Lung (tissue), 11 donors: ENCODE measurements at regions not wholly inside any gene's neighbourhood (a gene's known extent, or its start where the extent isn't known, plus 50 kb on each side); places are given as distances from the start of the nearest gene placed in this dataset.

ENCODE experiments used
- ATAC-seq: fragments of 200-7000 bp; cut with Tn5 transposase; one replicate; pipeline ENCODE4 v1.9.1; 2020; ENCODE audit warnings: moderate number of reproducible peaks; ENCODE audit not compliant: insufficient read depth, low FRiP score
- DNase-seq, 3 donors: peaks; one replicate each; pipeline ENCODE4 v3.0.0-alpha.2; 2013 to 2017
- H3K27ac ChIP-seq, 2 donors: one replicate each; pipeline ENCODE4 v1.5.1; 2013; ENCODE audit warnings: mild to moderate bottlenecking in 2 of 2, moderate library complexity in 2 of 2, control low read depth in 1 of 2, inconsistent platforms in 1 of 2, low read depth in 1 of 2, low read length in 1 of 2
- H3K27me3 ChIP-seq, 3 donors: one replicate each; pipeline ENCODE4 v1.5.1; 2013; ENCODE audit warnings: low read length in 2 of 3; ENCODE audit not compliant: control insufficient read depth in 3 of 3, insufficient read depth in 3 of 3
- H3K36me3 ChIP-seq, 4 donors: one replicate each; pipeline ENCODE4 v1.5.1; 2013; ENCODE audit warnings: low read length in 4 of 4, mild to moderate bottlenecking in 1 of 4, moderate library complexity in 1 of 4; ENCODE audit not compliant: control insufficient read depth in 4 of 4, insufficient read depth in 4 of 4
- H3K4me1 ChIP-seq, 5 donors: one replicate each; pipeline ENCODE4 v1.5.1; 2013; ENCODE audit warnings: low read length in 5 of 5, mild to moderate bottlenecking in 2 of 5, moderate library complexity in 1 of 5; ENCODE audit not compliant: control insufficient read depth in 5 of 5, insufficient read depth in 5 of 5
- H3K4me3 ChIP-seq: one replicate; pipeline ENCODE4 v1.5.1; 2013; ENCODE audit warnings: mild to moderate bottlenecking, control low read depth, moderate library complexity
- H3K9ac ChIP-seq, 2 donors: one replicate each; pipeline ENCODE4 v1.5.1; 2013; ENCODE audit warnings: low read length in 2 of 2, control low read depth in 1 of 2; ENCODE audit not compliant: insufficient read depth in 1 of 2
- H3K9me3 ChIP-seq, 4 donors: one replicate each; pipeline ENCODE4 v1.5.1; 2013; ENCODE audit warnings: low read length in 3 of 4, mild to moderate bottlenecking in 1 of 4, moderate library complexity in 1 of 4; ENCODE audit not compliant: control insufficient read depth in 4 of 4, insufficient read depth in 3 of 4
- whole genome bisulfite sequencing, 2 donors: extraction: QIAGEN DNeasy Blood & Tissue Kit; methylation state at CpG; one replicate each; pipeline ENCODE4 v1.1.7; 2013; 5-methylcytosine and 5-hydroxymethylcytosine counted together
- TF ChIP-seq, protein P1 (sequence below): IDR thresholded peaks from 2 replicates; pipeline ENCODE4 v1.5.1; 2012; ENCODE audit warnings: mild to moderate bottlenecking; ENCODE audit errors: control extremely low read depth, extremely low read depth
- donor health status: control.
- donor health status: control.
- donor health status: Bipolar disorder and iron deficiency.
- donor health status: healthy.
- donor health status: DM: yes; HTN: yes; CAD: no.

- H3K9ac ChIP-seq, result no peak overlapping the region
- no peak overlapping the region for H3K4me3 ChIP-seq
- WGBS, 2 donors, result 91 to 93% methylated on average over 15 of the region's 15 CpGs
- no peaks in the 10 kb centered on the region for H3K27me3 ChIP-seq
- DNase-seq, result no peak
- no peak overlapping the region for H3K27ac ChIP-seq
- no peaks in the 10 kb centered on the region for H3K4me1 ChIP-seq
- no peak for ATAC-seq
- no peaks in the 10 kb centered on the region for H3K36me3 ChIP-seq
- TF ChIP-seq, protein P1, sequence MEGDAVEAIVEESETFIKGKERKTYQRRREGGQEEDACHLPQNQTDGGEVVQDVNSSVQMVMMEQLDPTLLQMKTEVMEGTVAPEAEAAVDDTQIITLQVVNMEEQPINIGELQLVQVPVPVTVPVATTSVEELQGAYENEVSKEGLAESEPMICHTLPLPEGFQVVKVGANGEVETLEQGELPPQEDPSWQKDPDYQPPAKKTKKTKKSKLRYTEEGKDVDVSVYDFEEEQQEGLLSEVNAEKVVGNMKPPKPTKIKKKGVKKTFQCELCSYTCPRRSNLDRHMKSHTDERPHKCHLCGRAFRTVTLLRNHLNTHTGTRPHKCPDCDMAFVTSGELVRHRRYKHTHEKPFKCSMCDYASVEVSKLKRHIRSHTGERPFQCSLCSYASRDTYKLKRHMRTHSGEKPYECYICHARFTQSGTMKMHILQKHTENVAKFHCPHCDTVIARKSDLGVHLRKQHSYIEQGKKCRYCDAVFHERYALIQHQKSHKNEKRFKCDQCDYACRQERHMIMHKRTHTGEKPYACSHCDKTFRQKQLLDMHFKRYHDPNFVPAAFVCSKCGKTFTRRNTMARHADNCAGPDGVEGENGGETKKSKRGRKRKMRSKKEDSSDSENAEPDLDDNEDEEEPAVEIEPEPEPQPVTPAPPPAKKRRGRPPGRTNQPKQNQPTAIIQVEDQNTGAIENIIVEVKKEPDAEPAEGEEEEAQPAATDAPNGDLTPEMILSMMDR, result no peak
- no peaks in the 10 kb centered on the region for H3K9me3 ChIP-seq
Observed at GRCh38 chr2:128631698-128632500, 313.2 kb upstream of the HS6ST1 start.

DNA sequence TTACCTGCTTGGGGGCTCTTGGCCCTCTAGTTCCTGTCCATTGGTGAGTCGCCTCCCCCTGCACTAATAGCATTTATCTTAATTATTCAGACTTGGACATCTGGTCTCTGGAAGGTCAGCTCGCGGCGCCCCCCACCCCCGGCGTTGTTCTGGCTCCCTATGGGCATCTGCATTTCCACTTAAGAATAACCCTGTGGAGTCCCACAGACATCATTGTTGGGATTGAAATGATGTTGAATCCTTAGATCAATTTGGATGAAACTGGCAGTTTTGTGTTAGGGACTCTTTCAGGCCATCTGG, 313.8 kb upstream of the HS6ST1 start:
- no peaks in the 10 kb centered on the region for H3K27me3 ChIP-seq
- WGBS, 2 donors, result 85 to 87% methylated on average over 6 of the region's 6 CpGs
- ATAC-seq (no peak), DNase-seq (no peak)
- H3K9me3 ChIP-seq, result no peaks in the 10 kb centered on the region
- H3K36me3 ChIP-seq, result no peaks in the 10 kb centered on the region
- no peak overlapping the region for H3K4me3 ChIP-seq
- H3K4me1 ChIP-seq, result no peaks in the 10 kb centered on the region
- TF ChIP-seq, protein P1, result no peak
- H3K27ac ChIP-seq, result no peak overlapping the region
- no peak overlapping the region for H3K9ac ChIP-seq

GRCh38 chr2:128633501-128633900, 314.8 kb upstream of the HS6ST1 start:
- Histone ChIP-seq H3K27me3 (no peaks in the 10 kb centered on the region), H3K9ac (no peak overlapping the region), H3K27ac (no peak overlapping the region), H3K9me3 (no peaks in the 10 kb centered on the region), H3K4me1 (peaks cover 0 to 5% (median 0%) of the 10 kb centered on the region in 5 donors), H3K36me3 (no peaks in the 10 kb centered on the region), H3K4me3 (no peak overlapping the region)
- TF ChIP-seq, protein P1, result no peak
- DNase-seq (no peak), ATAC-seq (no peak)
- WGBS, 2 donors, result 85 to 89% methylated on average over 3 of the region's 3 CpGs
